RPMI8226 (cell line): ENCODE measurements at regions not wholly inside any gene's neighbourhood (a gene's known extent, or its start where the extent isn't known, plus 50 kb on each side); places are given as distances from the start of the nearest gene placed in this dataset.
"Not testable (repeated sequence)": the region's sequence is repeated elsewhere in the genome, so short reads cannot be mapped to it uniquely, and the experiment has no call there.

ENCODE experiments used
- DNase-seq: peaks from one replicate; pipeline ENCODE4 v3.0.0-alpha.2; 2015

- no peak for DNase-seq
Observed at GRCh38 chr4:3867403-3868100, 101.4 kb downstream of the ADRA2C start.

GRCh38 chr4:3868211-3869173 is 102.3 kb downstream of the ADRA2C start:
- DNase-seq, result peak; percentile 40

GRCh38 chr4:3869174-3869572 is 103.0 kb downstream of the ADRA2C start:
- DNase-seq, result no peak

GRCh38 chr4:3869661-3870566 is 103.7 kb downstream of the ADRA2C start:
- no peak for DNase-seq

GRCh38 chr4:3870567-3870962 is 104.4 kb downstream of the ADRA2C start:
- no peak for DNase-seq

GRCh38 chr4:3871181-3871852 is 105.1 kb downstream of the ADRA2C start:
- peak; percentile 43 for DNase-seq

- no peak for DNase-seq
Observed at GRCh38 chr4:3871881-3872833, 106.0 kb downstream of the ADRA2C start.

GRCh38 chr4:3872834-3873313 is 106.7 kb downstream of the ADRA2C start:
- no peak for DNase-seq

GRCh38 chr4:3873408-3874027 is 107.3 kb downstream of the ADRA2C start:
- peak; percentile 45 for DNase-seq

- DNase-seq, result no peak
Observed at GRCh38 chr4:3874028-3874415, 107.8 kb downstream of the ADRA2C start.

- no peak for DNase-seq
Observed at GRCh38 chr4:3874525-3875110, 108.4 kb downstream of the ADRA2C start.

GRCh38 chr4:3875466-3875865 is 109.3 kb downstream of the ADRA2C start:
- no peak for DNase-seq

- DNase-seq, result not testable (repeated sequence)
Observed at GRCh38 chr4:3876057-3876845, 110.1 kb downstream of the ADRA2C start.

GRCh38 chr4:3877236-3877635 is 111.1 kb downstream of the ADRA2C start:
- no peak for DNase-seq

- no peak for DNase-seq
Observed at GRCh38 chr4:3877868-3878267, 111.7 kb downstream of the ADRA2C start.

GRCh38 chr4:3878678-3879077 is 112.5 kb downstream of the ADRA2C start:
- no peak for DNase-seq

GRCh38 chr4:3879681-3880614 is 113.8 kb downstream of the ADRA2C start:
- no peak for DNase-seq

- peak; percentile 71 for DNase-seq
Observed at GRCh38 chr4:3880615-3881120, 114.5 kb downstream of the ADRA2C start.
